GM19351 (cell line): ENCODE measurements at regions not wholly inside any gene's neighbourhood (a gene's known extent, or its start where the extent isn't known, plus 50 kb on each side); places are given as distances from the start of the nearest gene placed in this dataset.
"Not testable (repeated sequence)": the region's sequence is repeated elsewhere in the genome, so short reads cannot be mapped to it uniquely, and the experiment has no call there.

Source experiments
- ATAC-seq: cut with Tn5 transposase; IDR thresholded peaks from one replicate; pipeline ENCODE4 v1.9.1; 2021; ENCODE audit warnings: mild to moderate bottlenecking, moderate library complexity; ENCODE audit not compliant: unreplicated experiment

DNA sequence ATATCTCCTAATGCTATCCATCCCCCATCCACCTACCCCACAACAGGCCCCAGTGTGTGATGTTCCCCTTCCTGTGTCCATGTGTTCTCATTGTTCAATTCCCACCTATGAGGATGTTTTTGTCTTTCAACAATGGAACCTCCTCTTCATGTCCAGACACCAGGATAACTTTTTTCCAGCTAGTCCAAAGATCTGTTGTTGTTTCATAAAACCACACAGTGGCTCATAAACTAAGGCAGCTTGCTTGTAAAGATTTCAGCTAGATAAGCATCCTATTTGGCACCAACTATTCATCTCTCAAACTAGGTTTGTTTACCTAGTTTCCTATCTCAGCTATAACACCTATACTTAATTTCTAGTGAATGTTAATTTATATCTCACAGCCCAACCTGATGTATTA is 937.7 kb downstream of the TRIB2 start:
- no peak for ATAC-seq

DNA sequence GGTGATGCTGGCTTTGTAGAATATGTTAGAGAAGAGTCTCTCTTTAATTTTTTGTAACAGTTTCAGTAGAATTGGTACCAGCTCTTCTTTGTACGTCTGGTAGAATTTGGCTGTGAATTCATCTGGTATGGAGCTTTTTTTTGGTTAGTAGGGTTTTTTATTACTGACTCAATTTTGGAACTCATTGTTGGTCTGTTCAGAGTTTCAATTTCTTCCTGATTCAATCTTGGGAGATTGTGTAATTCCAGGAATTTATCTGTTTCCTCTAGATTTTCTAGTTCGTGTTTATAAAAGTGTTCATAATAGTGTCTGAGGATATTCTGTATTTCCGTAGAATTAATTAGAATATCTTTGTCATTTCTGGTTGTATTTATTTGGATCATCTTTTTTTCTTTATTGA is 943.5 kb downstream of the TRIB2 start:
- ATAC-seq: no peak

DNA sequence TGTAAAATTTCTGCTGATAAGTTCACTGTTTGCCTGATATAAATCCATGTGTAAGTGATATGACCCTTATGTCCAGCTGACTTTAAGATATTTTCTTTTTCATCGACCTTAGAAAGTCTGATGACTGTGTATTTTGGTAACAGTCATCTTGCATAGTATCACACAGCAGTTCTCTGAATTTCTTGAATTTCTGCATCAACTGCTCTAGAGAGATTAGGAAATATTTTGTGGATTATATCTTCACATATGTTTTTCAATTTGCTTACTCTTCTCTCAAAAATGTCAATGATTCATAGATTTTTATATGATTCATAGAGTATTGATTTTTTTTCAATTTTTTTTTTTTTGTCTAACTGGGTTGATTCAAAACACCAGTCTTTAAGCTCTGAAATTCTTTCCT is 945.3 kb downstream of the TRIB2 start:
- ATAC-seq: no peak

DNA sequence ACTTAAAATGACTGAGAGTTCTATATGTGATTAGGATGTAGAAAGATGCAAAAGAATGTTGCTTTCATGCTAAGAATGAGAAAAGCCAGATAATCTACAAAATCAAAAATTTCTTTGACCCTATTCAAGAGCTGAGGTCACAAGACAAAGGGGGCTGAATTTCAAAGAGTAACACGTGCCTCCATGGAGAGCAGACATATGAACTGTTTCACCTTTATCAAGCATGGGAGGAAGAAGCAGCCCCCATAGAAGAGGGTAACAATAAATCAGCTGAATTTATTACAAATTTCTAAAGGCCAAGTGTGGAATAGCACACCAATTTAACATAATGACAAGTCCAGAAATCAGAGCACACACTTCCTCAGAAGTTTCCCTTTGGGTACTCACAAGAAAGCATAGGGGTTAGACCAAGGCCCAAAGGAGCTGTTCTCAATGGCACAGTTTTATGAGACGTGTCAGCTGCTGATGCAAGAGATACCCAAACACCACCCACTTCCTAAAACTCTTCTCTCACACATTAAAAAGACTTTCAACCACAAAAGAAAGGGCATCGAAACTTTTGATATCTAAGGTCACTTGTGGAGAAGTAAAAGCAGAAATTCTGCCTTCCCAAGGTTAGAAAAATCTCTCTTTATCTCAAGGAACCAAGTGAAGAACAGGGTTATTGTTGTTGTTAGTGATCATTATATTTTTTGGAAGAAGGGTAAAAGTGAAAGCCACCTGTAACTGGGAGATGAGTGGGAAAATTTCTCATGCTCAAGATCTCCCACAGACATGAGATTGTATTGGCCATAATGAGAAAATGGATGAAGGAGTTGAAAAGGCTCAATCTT is 950.1 kb downstream of the TRIB2 start:
- peak; percentile 89 for ATAC-seq

DNA sequence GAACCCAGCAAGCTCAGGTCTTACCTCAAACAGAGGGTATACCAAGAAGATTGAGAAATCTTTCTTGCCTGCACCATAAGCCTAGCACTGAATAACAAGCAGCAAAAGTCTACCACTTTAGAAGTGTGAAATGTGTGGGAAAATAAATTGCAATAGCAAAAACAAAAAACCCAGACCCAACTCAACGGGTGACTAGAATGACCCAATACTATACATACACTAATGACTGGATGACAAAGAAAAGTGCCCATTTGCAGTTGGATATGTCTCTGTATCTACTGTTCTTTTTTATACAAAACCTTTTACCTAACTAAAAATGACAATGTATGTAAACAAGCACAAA is 950.6 kb downstream of the TRIB2 start:
- ATAC-seq: peak; percentile 15

DNA sequence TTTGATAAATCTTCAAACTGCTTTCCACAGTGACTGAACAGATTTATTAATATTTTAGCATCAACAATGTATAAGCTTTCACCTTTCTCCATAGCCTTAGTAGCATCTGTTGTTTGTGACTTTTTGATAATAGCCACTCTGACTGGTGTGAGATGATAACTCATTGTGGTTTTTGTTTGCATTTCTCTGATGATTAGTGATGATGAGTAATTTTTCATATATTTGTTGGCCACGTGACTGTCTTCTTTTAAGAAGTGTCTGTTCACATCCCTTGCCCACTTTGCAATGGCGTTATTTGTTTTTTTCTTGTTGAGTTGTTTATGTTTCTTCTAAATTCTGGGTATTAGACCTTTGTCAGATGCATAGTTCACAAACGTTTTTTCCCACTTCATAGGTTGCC is 952.9 kb downstream of the TRIB2 start:
- ATAC-seq: no peak

DNA sequence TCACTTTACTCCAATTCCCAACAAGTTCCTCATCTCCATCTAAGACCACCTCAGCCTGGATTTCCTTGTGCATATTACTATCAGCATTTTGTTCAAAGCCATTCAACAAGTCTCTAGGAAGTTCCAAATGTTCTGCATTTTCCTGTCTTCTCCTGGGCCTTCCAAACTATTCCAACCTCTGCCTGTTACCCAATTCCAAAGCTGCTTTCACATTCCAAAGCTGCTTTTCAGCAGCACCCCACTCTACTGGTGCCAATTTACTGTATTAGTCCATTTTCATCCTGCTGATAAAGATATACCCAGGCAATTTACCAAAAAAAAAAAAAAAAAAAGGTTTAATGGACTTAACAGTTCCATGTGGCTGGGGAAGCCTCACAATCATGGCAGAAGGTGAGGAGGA is 957.1 kb downstream of the TRIB2 start:
- not testable (repeated sequence) for ATAC-seq

DNA sequence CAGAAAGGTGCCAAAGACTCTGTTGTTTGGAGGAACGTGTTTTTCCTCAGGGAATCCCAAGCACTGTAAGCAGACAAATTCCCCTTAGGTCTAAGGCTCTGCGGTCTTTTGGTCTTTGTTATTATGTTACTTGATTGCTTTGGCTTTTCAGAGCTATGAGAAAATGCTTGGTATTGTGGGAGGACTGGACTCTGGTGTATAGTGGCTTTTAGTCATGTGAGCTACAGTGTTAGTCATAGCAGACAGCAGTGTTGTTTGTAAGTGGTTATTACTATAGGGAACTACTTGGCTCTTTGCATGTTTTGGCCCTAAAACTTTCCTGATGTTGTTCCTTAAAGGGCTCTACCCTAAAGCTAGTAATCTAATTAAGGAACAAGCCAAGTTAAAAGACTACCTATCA is 956.2 kb upstream of the LRATD1 start:
- ATAC-seq: no peak

DNA sequence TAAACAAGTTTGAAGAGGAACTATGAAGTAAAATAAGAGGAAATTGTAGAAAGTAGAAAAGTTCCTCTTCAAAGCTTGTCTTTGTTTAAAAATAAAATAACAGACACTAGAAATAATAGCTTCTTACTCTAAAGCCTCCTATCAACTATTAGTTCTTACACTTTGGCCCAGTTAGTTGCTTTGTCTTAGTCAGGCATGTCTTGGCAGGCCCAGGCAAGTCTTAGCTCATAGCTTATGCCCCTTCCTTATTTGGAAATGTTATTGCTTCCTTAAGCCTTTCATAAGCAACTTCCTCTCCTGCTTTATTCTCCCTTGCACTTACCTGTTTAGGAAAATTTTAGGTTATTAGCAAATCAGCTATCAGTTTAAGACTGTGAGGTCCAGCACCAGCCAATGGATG is 950.6 kb upstream of the LRATD1 start:
- no peak for ATAC-seq

DNA sequence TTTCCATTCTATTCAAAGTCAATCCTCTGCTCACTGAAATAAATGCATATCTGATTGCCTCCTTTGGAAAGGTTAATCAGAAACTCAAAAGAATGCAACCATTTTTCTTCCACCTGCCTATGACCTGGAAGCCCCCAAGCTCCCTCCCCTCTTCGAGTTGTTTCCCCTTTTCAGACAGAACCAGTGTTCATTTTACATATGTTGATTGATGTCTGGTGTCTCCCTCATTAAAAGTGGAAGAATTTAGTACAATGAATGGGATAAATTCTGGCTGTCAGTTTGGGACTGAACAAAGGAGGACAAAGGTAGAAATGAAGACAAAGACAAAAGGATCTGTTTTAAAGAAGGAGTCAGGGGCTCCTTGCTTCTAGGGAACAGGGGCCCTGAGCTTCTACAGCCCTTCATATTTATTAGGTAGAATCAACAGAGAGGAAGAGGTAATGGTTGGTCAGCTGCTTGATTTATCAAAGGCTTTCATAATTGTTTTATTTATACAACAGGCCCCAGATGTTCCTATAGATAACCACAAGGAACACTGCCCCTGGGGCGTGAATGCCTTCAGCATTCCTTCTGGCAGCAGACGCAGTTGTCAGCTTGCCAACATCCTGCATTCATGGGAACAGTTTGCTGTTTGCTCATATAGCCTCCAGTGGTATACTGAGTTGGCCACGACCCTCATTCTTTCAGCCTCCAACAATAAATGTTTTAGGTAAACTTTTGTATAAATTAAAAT is 949.8 kb upstream of the LRATD1 start:
- ATAC-seq: no peak

DNA sequence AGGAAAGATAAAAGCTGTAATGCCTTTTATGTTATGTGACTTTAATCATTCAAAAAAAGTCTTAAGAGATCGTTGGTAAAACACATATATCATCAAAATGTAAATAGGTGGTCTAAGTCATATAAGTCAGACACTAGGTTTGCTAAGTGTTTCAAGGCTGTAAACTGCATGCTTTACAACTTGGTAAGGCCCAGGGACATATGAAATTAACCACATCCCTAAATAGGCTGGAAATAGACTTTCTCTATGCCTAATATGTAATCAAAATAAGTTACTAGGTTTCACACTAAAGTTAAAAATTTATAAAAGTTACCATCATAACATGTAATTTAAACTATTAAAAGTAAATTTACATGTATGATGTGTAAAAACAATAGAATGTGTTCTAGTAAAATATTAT is 946.3 kb upstream of the LRATD1 start:
- ATAC-seq: no peak

DNA sequence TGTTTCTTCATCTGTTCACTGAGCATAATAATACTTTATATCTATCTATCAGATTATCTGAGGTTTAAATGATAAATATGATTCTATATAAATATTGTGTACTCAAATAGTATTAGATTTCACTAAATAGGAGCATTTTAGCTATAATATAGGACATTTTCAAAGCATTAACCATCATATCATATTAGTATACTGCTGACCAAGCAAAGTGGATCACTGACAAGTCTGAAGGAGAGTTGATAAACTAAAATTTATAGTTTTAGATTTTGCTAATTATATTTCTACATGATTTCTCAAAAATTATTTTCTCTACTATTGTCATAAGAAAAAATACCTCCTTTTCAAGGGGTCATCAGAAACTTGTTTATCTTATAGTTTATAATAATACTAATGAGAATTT is 937.8 kb upstream of the LRATD1 start:
- no peak for ATAC-seq

DNA sequence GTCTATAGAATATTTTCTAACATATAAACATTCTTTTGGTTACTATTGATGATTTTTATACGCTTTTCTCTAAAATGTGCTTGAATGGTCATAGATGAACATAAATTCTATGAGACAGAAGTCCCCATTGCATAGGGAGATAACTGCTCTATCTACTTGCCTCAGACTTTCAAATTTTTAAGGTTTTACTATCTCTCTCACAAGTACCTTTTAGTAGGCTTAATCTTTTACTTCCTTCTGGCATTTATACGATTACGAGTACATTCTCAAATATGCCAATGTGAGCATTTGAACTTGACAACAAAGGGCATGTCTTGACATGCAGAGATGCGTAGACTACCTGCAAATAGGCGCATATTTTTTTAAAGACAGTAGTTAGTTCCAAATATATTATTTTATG is 935.9 kb upstream of the LRATD1 start:
- no peak for ATAC-seq

DNA sequence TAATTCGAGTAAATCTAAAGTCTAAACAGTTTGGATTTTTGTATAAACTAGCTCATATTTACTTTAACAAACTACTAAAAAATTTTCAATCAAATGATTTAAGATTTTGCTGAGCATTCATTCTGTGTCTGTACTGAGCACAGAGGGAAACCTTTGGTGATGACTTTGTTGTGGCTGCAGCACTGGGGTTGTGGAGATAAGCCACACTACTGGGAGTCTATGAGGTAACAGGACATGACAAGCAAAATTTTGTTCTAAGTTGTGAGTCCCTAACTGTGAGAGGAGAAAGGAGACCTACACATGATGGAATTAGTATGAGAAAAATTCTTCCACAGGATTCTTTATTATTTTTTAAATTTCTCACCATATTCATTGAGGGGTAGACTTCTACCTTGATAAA is 933.7 kb upstream of the LRATD1 start:
- no peak for ATAC-seq

DNA sequence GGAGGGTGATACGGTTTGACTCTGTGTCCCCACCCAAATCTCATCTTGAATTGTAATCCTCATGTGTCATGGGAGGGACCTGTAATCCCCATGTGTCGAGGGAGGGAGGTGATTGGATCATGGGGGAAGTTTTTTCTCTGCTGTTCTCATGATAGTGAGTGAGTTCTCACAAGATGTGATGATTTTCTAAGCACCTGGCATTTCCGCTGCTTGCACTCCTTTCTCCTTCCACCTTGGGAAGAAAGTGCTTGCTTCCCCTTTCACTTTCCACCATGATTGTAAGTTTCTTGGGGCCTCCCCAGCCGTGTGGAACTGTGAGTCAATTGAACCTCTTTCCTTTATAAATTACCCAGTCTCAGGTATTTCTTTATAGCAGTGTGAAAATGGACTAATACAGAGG is 932.6 kb upstream of the LRATD1 start:
- not testable (repeated sequence) for ATAC-seq

DNA sequence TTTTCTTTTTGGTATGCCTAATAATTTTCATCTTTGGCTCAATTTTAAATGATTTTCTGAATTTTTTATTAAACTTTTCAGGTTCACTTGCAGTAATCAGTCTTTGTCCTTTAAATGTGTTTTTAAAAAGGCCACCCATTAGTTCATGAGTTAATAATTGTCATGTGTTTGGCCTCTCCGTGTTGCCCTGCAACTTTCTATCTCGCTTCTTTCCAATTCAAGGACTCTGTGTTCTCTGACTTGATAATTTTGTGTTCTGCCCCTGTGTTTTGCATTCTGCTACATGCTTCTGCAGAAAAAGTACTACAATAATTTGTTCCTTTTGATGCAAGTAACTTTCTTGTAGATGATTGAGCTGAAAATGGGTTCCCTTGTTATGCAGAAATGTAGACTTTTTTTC is 921.4 kb upstream of the LRATD1 start:
- ATAC-seq: no peak

DNA sequence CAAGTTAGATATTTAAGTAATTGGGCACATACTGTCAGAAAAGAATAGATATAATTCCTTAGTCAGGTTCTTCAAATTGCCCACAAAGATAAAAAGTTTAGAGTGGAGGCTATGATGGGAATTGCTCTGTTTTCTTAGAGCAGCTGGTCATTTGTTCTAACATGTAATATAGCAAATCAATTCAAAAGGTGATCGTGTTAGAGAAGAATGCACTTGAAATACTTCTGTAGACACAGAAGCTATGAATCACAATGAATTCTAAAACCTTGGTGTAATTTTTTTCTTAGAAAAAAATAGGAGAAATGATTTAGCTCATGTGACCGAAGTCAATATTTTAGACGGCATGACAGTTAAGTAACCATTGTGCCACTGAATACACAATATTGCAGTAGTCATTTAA is 918.1 kb upstream of the LRATD1 start:
- ATAC-seq: no peak

DNA sequence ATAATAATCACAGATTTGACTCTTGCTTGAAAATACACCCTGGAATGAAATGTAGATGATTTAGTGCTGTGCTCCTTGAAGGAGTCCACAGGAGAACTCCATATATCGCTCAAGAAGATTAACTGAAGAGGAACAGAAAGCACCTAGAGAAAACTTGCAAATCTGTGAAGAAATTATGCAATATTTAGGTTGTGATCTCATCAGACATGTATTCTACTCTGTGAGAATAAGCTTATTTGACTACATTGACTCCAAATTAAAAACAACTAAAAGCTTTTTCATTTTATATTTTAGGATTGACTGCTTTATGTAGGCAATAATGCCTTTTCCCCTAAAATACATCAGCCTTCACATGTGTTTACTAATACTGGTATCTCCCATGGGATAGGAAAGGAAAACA is 906.6 kb upstream of the LRATD1 start:
- no peak for ATAC-seq

DNA sequence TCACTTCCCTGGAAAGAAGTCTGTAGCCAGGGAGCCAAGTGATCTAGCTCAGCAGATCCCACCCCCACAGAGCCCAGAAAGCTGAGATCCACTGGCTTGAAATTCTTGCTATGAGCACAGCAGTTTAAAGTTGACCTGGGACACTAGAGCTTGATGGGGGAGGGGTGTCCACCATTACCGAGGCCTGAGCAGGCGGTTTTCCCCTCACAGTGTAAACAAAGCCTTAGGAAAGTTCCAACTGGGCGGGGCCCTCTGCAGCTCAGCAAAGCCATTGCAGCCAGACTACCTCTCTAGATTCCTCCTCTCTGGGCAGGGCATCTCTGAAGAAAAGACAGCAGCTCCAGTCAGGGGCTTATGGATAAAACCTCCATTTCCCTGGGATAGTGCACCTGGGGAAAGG is 887.2 kb upstream of the LRATD1 start:
- ATAC-seq: no peak

DNA sequence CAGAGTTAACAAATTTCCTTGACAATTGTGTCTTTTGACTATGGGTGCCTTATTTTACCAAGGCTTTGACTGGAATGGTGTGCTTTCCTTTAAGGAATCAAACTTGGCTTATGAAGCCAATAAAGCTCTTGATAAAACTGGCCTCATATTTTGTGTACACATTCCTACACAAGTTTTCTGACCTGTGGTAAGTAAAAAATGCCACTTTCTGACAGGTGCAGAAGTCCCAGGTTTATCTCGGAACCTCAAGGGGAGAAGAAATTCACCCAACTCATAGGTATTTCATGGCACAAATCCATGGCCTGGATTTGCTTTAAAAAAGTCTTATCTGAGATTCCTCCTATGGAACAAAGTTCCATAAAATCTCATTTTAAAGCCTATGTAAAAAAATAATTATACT is 880.6 kb upstream of the LRATD1 start:
- no peak for ATAC-seq

DNA sequence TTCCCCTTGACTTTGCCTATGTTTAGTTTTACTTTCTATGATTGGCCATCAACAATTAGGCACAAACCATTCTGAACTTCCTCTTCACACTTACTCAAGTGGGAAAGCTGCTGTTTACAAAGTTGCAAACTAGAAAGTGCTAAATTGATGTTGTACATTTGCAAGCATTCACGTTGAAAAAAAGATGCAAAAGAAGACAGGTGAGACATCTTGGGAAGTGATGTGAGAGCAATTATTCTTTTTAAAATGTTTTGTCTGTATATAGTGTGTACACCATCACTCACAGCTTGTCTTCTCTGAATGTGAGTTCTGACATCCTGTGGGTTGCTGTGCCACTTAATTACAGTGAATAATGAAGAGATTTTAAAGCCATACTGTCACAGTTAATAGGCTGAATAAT is 874.1 kb upstream of the LRATD1 start:
- no peak for ATAC-seq

DNA sequence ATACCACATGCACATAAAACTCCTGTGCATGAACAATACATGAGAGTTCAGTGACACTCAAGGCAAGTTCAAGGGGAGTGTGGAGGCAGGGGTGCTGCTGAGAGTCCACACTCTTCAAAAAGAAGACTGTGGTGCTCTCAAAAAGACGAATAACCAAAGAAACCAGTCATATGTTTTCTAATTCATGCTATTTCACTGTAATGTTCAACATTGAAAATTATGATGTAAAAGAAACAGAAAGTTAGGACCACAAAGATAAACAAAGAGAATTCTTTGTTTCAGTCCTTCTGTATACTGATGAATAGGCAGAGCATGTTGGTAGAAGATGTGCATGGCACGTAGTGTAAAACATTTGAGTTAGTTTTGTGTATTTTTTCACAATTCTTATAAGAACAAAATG is 864.2 kb upstream of the LRATD1 start:
- ATAC-seq: no peak

DNA sequence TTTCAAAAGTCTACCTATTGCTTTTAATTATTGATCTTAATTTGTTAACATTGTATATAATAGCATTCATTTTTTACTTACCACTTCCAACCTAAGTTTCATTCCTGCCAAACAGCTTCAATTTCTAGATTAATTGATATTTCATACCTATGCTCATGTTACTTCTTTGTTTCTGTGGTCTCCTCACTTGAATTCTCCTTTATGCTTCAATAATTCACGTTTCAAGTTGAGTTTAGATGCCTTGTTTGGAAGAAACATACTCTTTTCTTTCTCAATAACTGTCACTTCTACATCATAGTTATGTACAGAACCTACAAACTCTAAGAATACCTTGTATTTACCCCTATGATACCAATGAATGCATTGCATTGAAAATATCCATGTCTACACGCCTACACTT is 862.2 kb upstream of the LRATD1 start:
- no peak for ATAC-seq
